Astrocyte of the spinal cord (primary cell): ENCODE measurements at regions not wholly inside any gene's neighbourhood (a gene's known extent, or its start where the extent isn't known, plus 50 kb on each side); places are given as distances from the start of the nearest gene placed in this dataset.
A peak's percentile ranks its signal among the peaks of the same experiment; 100 is the strongest.

ENCODE experiments used
- DNase-seq: peaks from one replicate; pipeline ENCODE4 v3.0.0; 2011; ENCODE audit warnings: low read depth, low spot score
- H3K4me3 ChIP-seq: 2 replicates; pipeline ENCODE4 v1.5.1; 2011; ENCODE audit warnings: low read depth, mild to moderate bottlenecking, low read length, moderate library complexity
- CTCF ChIP-seq: IDR thresholded peaks from 2 replicates; pipeline ENCODE4 v1.5.1; 2012; ENCODE audit warnings: low read depth, mild to moderate bottlenecking, low read length, inconsistent platforms
- in situ Hi-C: cut with HindIII; loops from 2 replicates; pipeline ENCODE4 v1.10.0; 2017; ENCODE audit warnings: low sequenced_read_pairs

DNA sequence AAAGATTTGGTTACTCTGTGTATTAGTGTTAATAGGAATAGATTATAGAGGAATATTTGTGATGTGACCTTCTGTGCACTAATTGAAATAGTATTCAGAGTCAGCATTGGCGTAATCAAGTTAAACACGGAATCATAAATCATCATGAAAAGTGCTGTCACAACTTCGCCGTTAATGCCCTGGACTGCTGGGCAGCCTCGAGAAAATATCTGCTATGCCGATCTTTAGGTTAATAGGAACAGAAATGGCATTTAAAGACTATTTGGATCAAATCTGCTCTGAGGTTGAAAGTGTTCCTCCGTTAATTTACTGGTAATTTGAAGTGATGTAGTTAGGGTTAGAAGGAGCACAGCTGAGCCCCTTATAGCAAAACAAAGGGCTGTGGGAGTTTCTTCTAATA lies 219.0 kb downstream of the MZT1 start:
- no peak for DNase-seq
- in situ Hi-C loops: no loop called here
- no peak for TF ChIP-seq CTCF
- no peak overlapping the region for H3K4me3 ChIP-seq

- in situ Hi-C loops: no loop called here
- peak overlapping the region; percentile 13 for H3K4me3 ChIP-seq
- TF ChIP-seq CTCF: no peak
- no peak for DNase-seq
These were observed 219.8 kb downstream of the MZT1 start for GRCh38 chr13:72507416-72508199.

- in situ Hi-C loops: no loop called here
- no peak for TF ChIP-seq CTCF
- DNase-seq: no peak
- H3K4me3 ChIP-seq: no peak overlapping the region
These were observed 220.7 kb downstream of the MZT1 start for GRCh38 chr13:72506706-72507105.

DNA sequence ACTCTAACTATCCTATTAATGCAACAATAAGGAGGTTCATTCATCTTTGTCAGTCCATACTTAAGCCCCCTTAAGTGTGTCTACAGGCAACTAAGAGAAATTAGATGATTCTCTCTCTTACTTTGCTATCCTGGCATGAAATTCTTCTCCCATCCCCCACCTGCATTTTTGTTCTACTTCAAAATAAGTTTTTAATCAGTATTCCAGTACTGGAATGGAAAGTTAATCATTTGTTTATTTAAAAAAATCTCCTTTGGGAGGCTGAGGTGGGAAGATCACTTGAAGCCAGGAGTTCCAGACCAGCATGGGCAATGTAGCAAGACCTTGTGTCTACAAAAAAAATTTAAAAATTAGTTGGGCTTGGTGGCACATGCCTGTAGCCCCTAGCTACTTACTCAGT lies 222.1 kb downstream of the MZT1 start:
- no peak overlapping the region for H3K4me3 ChIP-seq
- DNase-seq: no peak
- in situ Hi-C loops: no loop called here
- TF ChIP-seq CTCF: no peak

DNA sequence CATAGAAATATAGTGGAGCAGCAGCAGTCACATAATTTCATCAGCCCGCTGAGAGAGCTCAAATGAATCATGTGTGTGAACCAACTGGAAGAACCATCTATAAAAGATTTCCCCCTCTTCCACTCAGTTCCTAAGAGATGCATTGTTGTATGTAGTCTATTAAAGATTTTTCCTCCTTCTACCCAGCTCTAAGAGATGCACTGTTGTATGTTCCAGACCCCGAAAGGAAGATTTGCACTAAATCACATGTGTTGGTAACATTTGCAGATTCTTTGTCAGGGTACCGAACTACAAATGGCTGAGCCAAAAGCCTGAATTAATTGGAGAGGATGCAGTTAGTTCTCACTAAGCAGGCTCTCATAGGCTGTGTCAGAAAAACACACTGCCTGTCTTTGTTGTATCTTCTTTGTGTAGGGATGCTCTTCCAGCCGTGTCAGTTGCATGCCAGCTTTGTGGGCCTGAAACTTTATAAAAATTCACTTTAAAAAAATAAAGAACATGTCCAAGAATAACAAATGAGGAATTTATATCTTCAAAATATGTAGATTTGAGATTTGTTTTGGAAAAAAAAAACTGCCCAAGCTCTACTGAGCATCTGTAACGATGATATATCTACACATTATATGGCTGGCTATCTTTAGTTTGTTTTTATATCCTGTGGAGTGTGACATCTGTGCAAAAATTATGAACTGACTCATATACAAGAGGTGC lies 223.1 kb downstream of the MZT1 start:
- peak; percentile 70 for DNase-seq
- in situ Hi-C loops: no loop called here
- TF ChIP-seq CTCF: no peak
- H3K4me3 ChIP-seq: no peak overlapping the region

- no peak for TF ChIP-seq CTCF
- DNase-seq: no peak
- in situ Hi-C loops: no loop called here
- no peak overlapping the region for H3K4me3 ChIP-seq
These were observed 226.6 kb downstream of the MZT1 start for GRCh38 chr13:72500851-72501250.
